ENCODE measurements at regions not wholly inside any gene's neighbourhood (a gene's known extent, or its start where the extent isn't known, plus 50 kb on each side); places are given as distances from the start of the nearest gene placed in this dataset.

- no peaks in the 10 kb centered on the region for H3K36me3 ChIP-seq
- H3K4me1 Mint-ChIP-seq = peaks cover 30% of the 10 kb centered on the region
- no peaks in the 10 kb centered on the region for H3K79me2 ChIP-seq (ENCODE audit: low read depth)
- TF ChIP-seq EZH2 (IDR thresholded peaks at IDR 0.05) (no peak), EZH2phosphoT487 (IDR thresholded peaks at IDR 0.05) (no peak), CTCF (IDR thresholded peaks at IDR 0.05) (no peak)
- H3F3A ChIP-seq (ENCODE audit: low read depth) = no peaks in the 10 kb centered on the region
- no peaks in the 10 kb centered on the region for H4K20me1 ChIP-seq (ENCODE audit: low read depth)
- H3K27ac ChIP-seq = no peak overlapping the region
- no peaks in the 10 kb centered on the region for H3K9me3 ChIP-seq (ENCODE audit: low read depth)
- no peak overlapping the region for H3K4me2 ChIP-seq
- no peak overlapping the region for H3K9ac ChIP-seq
- no peak overlapping the region for H3K4me3 Mint-ChIP-seq
- H3K27me3 Mint-ChIP-seq (ENCODE audit: insufficient read depth, low read depth) = peaks cover 3% of the 10 kb centered on the region
- H3K4me1 ChIP-seq = no peaks in the 10 kb centered on the region
- no peaks in the 10 kb centered on the region for H3K36me3 Mint-ChIP-seq
- H3K27ac Mint-ChIP-seq = no peak overlapping the region
- no peaks in the 10 kb centered on the region for H3K27me3 ChIP-seq
- peaks cover under 1% of the 10 kb centered on the region for H3K9me3 Mint-ChIP-seq
- DNase-seq (ENCODE audit: low spot score) = no peak
- no peak overlapping the region for H3K4me3 ChIP-seq
- H2AFZ ChIP-seq (replicated peaks) = no peak overlapping the region
Measured at GRCh38 chr4:156255230-156256007, 301.8 kb upstream of the CTSO start.

- H3K27me3 ChIP-seq = no peaks in the 10 kb centered on the region
- H3K9me3 Mint-ChIP-seq = peaks cover 7% of the 10 kb centered on the region
- H3K4me1 Mint-ChIP-seq = peaks cover 28% of the 10 kb centered on the region
- H2AFZ ChIP-seq (replicated peaks) = no peak overlapping the region
- no peaks in the 10 kb centered on the region for H3K79me2 ChIP-seq (ENCODE audit: low read depth)
- H3K9ac ChIP-seq = no peak overlapping the region
- no peak overlapping the region for H3K27ac ChIP-seq
- no peak overlapping the region for H3K4me3 Mint-ChIP-seq
- H3K27ac Mint-ChIP-seq = no peak overlapping the region
- no peaks in the 10 kb centered on the region for H3K4me1 ChIP-seq
- H3F3A ChIP-seq (ENCODE audit: low read depth) = no peaks in the 10 kb centered on the region
- H3K36me3 Mint-ChIP-seq = no peaks in the 10 kb centered on the region
- no peaks in the 10 kb centered on the region for H4K20me1 ChIP-seq (ENCODE audit: low read depth)
- H3K36me3 ChIP-seq = no peaks in the 10 kb centered on the region
- DNase-seq (ENCODE audit: low spot score) = no peak
- H3K9me3 ChIP-seq (ENCODE audit: low read depth) = no peaks in the 10 kb centered on the region
- TF ChIP-seq EZH2 (IDR thresholded peaks at IDR 0.05) (no peak), CTCF (IDR thresholded peaks at IDR 0.05) (no peak), EZH2phosphoT487 (IDR thresholded peaks at IDR 0.05) (no peak)
- H3K4me3 ChIP-seq = no peak overlapping the region
- H3K27me3 Mint-ChIP-seq (ENCODE audit: insufficient read depth, low read depth) = peaks cover 3% of the 10 kb centered on the region
- H3K4me2 ChIP-seq = no peak overlapping the region
Measured at GRCh38 chr4:156252358-156252921, 298.8 kb upstream of the CTSO start.

DNA sequence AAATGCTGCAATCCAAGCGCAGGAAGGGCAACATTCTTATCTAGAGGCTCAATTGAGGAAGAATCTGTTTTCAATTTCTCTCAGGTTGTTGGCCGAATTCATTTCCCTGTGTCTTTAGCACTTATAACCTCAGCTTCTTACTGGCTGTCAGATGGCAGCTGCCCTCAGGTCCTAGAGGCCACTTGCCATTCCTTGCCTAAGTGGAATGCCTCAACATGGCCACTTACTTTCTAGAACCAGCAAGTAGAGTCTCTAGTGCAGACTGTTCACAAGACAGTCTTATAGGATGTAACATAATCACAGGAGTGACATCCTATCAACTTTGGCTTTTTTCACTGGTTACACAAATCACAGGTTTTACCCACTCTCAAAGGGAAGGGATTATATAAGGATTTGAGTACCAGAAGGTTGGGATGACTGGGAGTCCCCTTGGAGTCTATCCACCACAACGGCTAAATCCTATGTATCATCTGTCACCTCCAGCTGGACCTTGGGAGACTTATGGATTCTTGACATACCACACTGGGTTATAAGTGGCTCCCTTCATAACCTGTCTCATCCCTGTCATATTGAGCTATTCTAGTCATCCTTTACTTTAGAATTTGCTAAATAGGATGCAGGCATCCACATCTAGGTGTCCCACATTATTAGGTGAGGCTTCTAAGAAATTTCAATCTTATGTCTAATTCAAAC is 297.9 kb upstream of the CTSO start:
- Histone ChIP-seq H3K36me3 (no peaks in the 10 kb centered on the region), H3K4me1 (no peaks in the 10 kb centered on the region), H3K79me2 (ENCODE audit: low read depth) (no peaks in the 10 kb centered on the region), H3K4me3 (no peak overlapping the region), H3K9ac (no peak overlapping the region), H4K20me1 (ENCODE audit: low read depth) (no peaks in the 10 kb centered on the region), H2AFZ (replicated peaks) (no peak overlapping the region), H3K9me3 (ENCODE audit: low read depth) (no peaks in the 10 kb centered on the region), H3K27me3 (no peaks in the 10 kb centered on the region), H3F3A (ENCODE audit: low read depth) (no peaks in the 10 kb centered on the region), H3K4me2 (no peak overlapping the region), H3K27ac (no peak overlapping the region)
- no peak overlapping the region for H3K27ac Mint-ChIP-seq
- TF ChIP-seq EZH2 (IDR thresholded peaks at IDR 0.05) = no peak
- no peak for TF ChIP-seq CTCF (IDR thresholded peaks at IDR 0.05)
- no peak for TF ChIP-seq EZH2phosphoT487 (IDR thresholded peaks at IDR 0.05)
- no peak for DNase-seq (ENCODE audit: low spot score)
- H3K4me1 Mint-ChIP-seq = peaks cover 28% of the 10 kb centered on the region
- H3K27me3 Mint-ChIP-seq (ENCODE audit: insufficient read depth, low read depth) = no peaks in the 10 kb centered on the region
- H3K4me3 Mint-ChIP-seq = no peak overlapping the region
- no peaks in the 10 kb centered on the region for H3K36me3 Mint-ChIP-seq
- H3K9me3 Mint-ChIP-seq = peaks cover 7% of the 10 kb centered on the region

All from neural progenitor cell (in vitro differentiated cells).